ENCODE measurements at regions not wholly inside any gene's neighbourhood (a gene's known extent, or its start where the extent isn't known, plus 50 kb on each side); places are given as distances from the start of the nearest gene placed in this dataset.

DNA sequence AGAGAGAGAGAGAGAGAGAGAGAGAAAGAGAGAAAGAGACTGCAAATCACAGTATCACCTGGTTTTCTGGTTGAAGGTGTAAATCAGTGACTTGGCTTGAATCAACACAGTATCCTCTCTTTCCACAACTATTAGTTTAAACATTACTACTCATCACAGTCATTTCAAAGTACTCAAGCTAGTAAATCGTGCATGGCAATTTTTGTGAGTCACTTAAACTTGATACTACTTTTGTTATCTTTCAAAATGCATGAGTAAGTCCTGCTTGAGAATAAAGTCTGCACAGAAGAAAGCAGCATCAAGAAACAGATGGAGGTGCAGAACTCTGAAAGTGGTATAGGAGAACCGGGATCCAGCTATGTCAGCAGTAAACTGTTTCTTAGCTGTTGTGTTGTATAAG lies 535.4 kb downstream of the CDH8 start:
- TF ChIP-seq EZH2 (IDR thresholded peaks at IDR 0.05; ENCODE audit: insufficient read depth, poor library complexity, severe bottlenecking) (no peak), EZH2phosphoT487 (IDR thresholded peaks at IDR 0.05; ENCODE audit: insufficient read depth, low read depth) (no peak)
